Neuronal stem cell (in vitro differentiated cells): ENCODE measurements at regions not wholly inside any gene's neighbourhood (a gene's known extent, or its start where the extent isn't known, plus 50 kb on each side); places are given as distances from the start of the nearest gene placed in this dataset.
A peak's percentile ranks its signal among the peaks of the same experiment; 100 is the strongest.

Source experiments
- DNase-seq: peaks from one replicate; pipeline ENCODE4 v3.0.0-alpha.2; 2013; ENCODE audit warnings: low spot score
- H2AFZ ChIP-seq: one replicate; pipeline ENCODE4 v1.6.1; 2013; ENCODE audit warnings: mild to moderate bottlenecking, low read length, inconsistent platforms
- H2AK5ac ChIP-seq: 2 replicates; pipeline ENCODE4 v1.6.1; 2013; ENCODE audit warnings: low read depth, mild to moderate bottlenecking, inconsistent platforms, low read length, moderate library complexity, mixed read lengths
- H2BK120ac ChIP-seq: 2 replicates; pipeline ENCODE4 v1.6.1; 2013; ENCODE audit warnings: low read depth, mild to moderate bottlenecking, inconsistent platforms, low read length, moderate library complexity, mixed read lengths
- H2BK12ac ChIP-seq: one replicate; pipeline ENCODE4 v1.6.1; 2013; ENCODE audit warnings: low read length, inconsistent platforms
- H2BK15ac ChIP-seq: 2 replicates; pipeline ENCODE4 v1.6.1; 2013; ENCODE audit warnings: mild to moderate bottlenecking, low read length, inconsistent platforms, mixed read lengths
- H2BK5ac ChIP-seq: one replicate; pipeline ENCODE4 v1.6.1; 2013; ENCODE audit warnings: inconsistent platforms, mild to moderate bottlenecking, low read length, moderate library complexity
- H3K14ac ChIP-seq: one replicate; pipeline ENCODE4 v1.6.1; 2013; ENCODE audit warnings: low read length, inconsistent platforms
- H3K18ac ChIP-seq: 2 replicates; pipeline ENCODE4 v1.6.1; 2013; ENCODE audit warnings: low read length, inconsistent platforms
- H3K23ac ChIP-seq: 2 replicates; pipeline ENCODE4 v1.6.1; 2013; ENCODE audit warnings: low read depth, mild to moderate bottlenecking, mixed read lengths, low read length, inconsistent platforms; ENCODE audit not compliant: poor library complexity
- H3K27ac ChIP-seq: replicated peaks from 3 replicates; pipeline ENCODE4 v1.5.1; 2013; ENCODE audit warnings: low read length, inconsistent platforms
- H3K27me3 ChIP-seq, 3 experiments: 2 replicates each; pipeline ENCODE4 v1.6.1; 2013; ENCODE audit warnings: low read length in 3 of 3, mild to moderate bottlenecking in 2 of 3, inconsistent platforms in 1 of 3, low read depth in 1 of 3, mixed read lengths in 1 of 3, moderate library complexity in 1 of 3; ENCODE audit not compliant: control insufficient read depth in 3 of 3, insufficient read depth in 3 of 3
- H3K36me3 ChIP-seq, 2 donors: replicated peaks in 1 of 2; 2 replicates each; pipeline ENCODE4 v1.6.1; 2013; ENCODE audit warnings: low read length in 2 of 2; ENCODE audit not compliant: control insufficient read depth in 2 of 2, insufficient read depth in 2 of 2
- H3K4ac ChIP-seq: 2 replicates; pipeline ENCODE4 v1.6.1; 2013; ENCODE audit warnings: inconsistent platforms, mild to moderate bottlenecking, low read length, moderate library complexity
- H3K4me1 ChIP-seq, 2 donors: 1 replicate in 1 of 2; 2 replicates in 1 of 2; pipeline ENCODE4 v1.6.1; 2013; ENCODE audit warnings: low read length in 2 of 2, low read depth in 1 of 2; ENCODE audit not compliant: control insufficient read depth in 2 of 2, insufficient read depth in 1 of 2
- H3K4me2 ChIP-seq: one replicate; pipeline ENCODE4 v1.6.1; 2013; ENCODE audit warnings: mild to moderate bottlenecking, low read length, inconsistent platforms; ENCODE audit not compliant: insufficient read depth, poor library complexity, severe bottlenecking
- H3K4me3 ChIP-seq, 2 donors: 2 replicates each; pipeline ENCODE4 v1.5.1; 2013; ENCODE audit warnings: low read length in 2 of 2, mild to moderate bottlenecking in 2 of 2, inconsistent platforms in 1 of 2, moderate library complexity in 1 of 2
- H3K79me1 ChIP-seq: one replicate; pipeline ENCODE4 v1.6.1; 2013; ENCODE audit warnings: low read depth, mild to moderate bottlenecking, inconsistent platforms, low read length, moderate library complexity
- H3K9ac ChIP-seq: one replicate; pipeline ENCODE4 v1.6.1; 2013; ENCODE audit warnings: mild to moderate bottlenecking, low read depth, low read length, inconsistent platforms; ENCODE audit not compliant: poor library complexity
- H3K9me3 ChIP-seq, 2 donors: replicated peaks in 1 of 2; 2 replicates each; pipeline versions ENCODE3 to v1.6.1; 2013; ENCODE audit warnings: low read length in 2 of 2, mild to moderate bottlenecking in 2 of 2, inconsistent platforms in 1 of 2, low read depth in 1 of 2, mixed read lengths in 1 of 2, moderate library complexity in 1 of 2; ENCODE audit not compliant: control insufficient read depth in 2 of 2, insufficient read depth in 1 of 2
- H4K8ac ChIP-seq: one replicate; pipeline ENCODE4 v1.6.1; 2013; ENCODE audit warnings: low read depth, mild to moderate bottlenecking, inconsistent platforms, low read length, moderate library complexity
- H4K91ac ChIP-seq: one replicate; pipeline ENCODE4 v1.6.1; 2013; ENCODE audit warnings: low read length, low read depth, mild to moderate bottlenecking, inconsistent platforms; ENCODE audit not compliant: poor library complexity
- WGBS, 2 donors: extraction: QIAGEN DNeasy Blood & Tissue Kit; methylation state at CpG; one replicate each; pipeline ENCODE4 v1.1.7; 2013; ENCODE audit warnings: missing lambda C conversion rate in 2 of 2, mixed read lengths in 1 of 2; ENCODE audit not compliant: insufficient read length in 2 of 2, insufficient replicate concordance in 1 of 2; ENCODE audit errors: extremely low coverage in 2 of 2; 5-methylcytosine and 5-hydroxymethylcytosine counted together

- no CpG with 5 or more reads among the region's 3 CpGs for WGBS, 2 donors
- no peak for DNase-seq
- H3K79me1 ChIP-seq: no peaks in the 10 kb centered on the region
Measured at GRCh38 chr5:57420801-57421200, 61.8 kb downstream of the ACTBL2 start.

GRCh38 chr5:57417971-57418370 lies 64.6 kb downstream of the ACTBL2 start:
- no CpG with 5 or more reads among the region's 2 CpGs for WGBS, 2 donors

More at GRCh38 chr5:57420801-57421200, 61.8 kb downstream of the ACTBL2 start:
- no peak overlapping the region for H3K18ac ChIP-seq
- no peak overlapping the region for H2BK12ac ChIP-seq
- H3K9ac ChIP-seq: no peak overlapping the region
- H3K36me3 ChIP-seq: no peaks in the 10 kb centered on the region
- H4K8ac ChIP-seq: no peak overlapping the region
- no peaks in the 10 kb centered on the region for H3K4me1 ChIP-seq
- H3K27ac ChIP-seq: no peak overlapping the region
- no peak overlapping the region for H2AK5ac ChIP-seq
- peaks cover 0 to 3% (median 0%) of the 10 kb centered on the region in 3 experiments for H3K27me3 ChIP-seq
- H3K4ac ChIP-seq: no peak overlapping the region
- H2BK120ac ChIP-seq: no peak overlapping the region
- H4K91ac ChIP-seq: no peak overlapping the region
- no peak overlapping the region for H2BK15ac ChIP-seq
- H2BK5ac ChIP-seq: no peak overlapping the region
- no peak overlapping the region for H3K4me3 ChIP-seq
- H2AFZ ChIP-seq: no peak overlapping the region
- no peaks in the 10 kb centered on the region for H3K9me3 ChIP-seq
- no peak overlapping the region for H3K4me2 ChIP-seq
- no peak overlapping the region for H3K23ac ChIP-seq
- no peak overlapping the region for H3K14ac ChIP-seq

GRCh38 chr5:57417320-57417719 lies 65.3 kb downstream of the ACTBL2 start:
- Histone ChIP-seq H3K4me2 (no peak overlapping the region), H2AK5ac (no peak overlapping the region), H3K23ac (peak overlapping the region; percentile 32), H2AFZ (no peak overlapping the region), H2BK12ac (no peak overlapping the region), H3K79me1 (no peaks in the 10 kb centered on the region), H3K18ac (peak overlapping the region; percentile 23), H3K27ac (no peak overlapping the region), H2BK15ac (no peak overlapping the region), H3K27me3 (no peaks in the 10 kb centered on the region), H3K4me3 (no peak overlapping the region), H3K4me1 (no peaks in the 10 kb centered on the region), H3K4ac (no peak overlapping the region), H4K8ac (no peak overlapping the region), H3K9me3 (no peaks in the 10 kb centered on the region), H2BK5ac (no peak overlapping the region), H4K91ac (no peak overlapping the region), H3K9ac (no peak overlapping the region), H3K14ac (no peak overlapping the region), H2BK120ac (no peak overlapping the region), H3K36me3 (no peaks in the 10 kb centered on the region)
- DNase-seq: no peak
- no CpG with 5 or more reads among the region's 6 CpGs for WGBS, 2 donors

More at GRCh38 chr5:57417971-57418370, 64.6 kb downstream of the ACTBL2 start:
- Histone ChIP-seq H3K18ac (no peak overlapping the region), H2BK120ac (no peak overlapping the region), H2BK15ac (no peak overlapping the region), H3K4ac (no peak overlapping the region), H2AFZ (no peak overlapping the region), H3K9me3 (no peaks in the 10 kb centered on the region), H3K79me1 (no peaks in the 10 kb centered on the region), H2BK5ac (no peak overlapping the region), H3K23ac (no peak overlapping the region), H3K27ac (no peak overlapping the region), H3K14ac (no peak overlapping the region), H3K27me3 (no peaks in the 10 kb centered on the region), H3K4me3 (no peak overlapping the region), H4K91ac (no peak overlapping the region), H2AK5ac (no peak overlapping the region), H3K9ac (no peak overlapping the region), H3K4me2 (no peak overlapping the region), H4K8ac (no peak overlapping the region), H3K36me3 (no peaks in the 10 kb centered on the region), H3K4me1 (no peaks in the 10 kb centered on the region), H2BK12ac (no peak overlapping the region)
- DNase-seq: no peak

GRCh38 chr5:57416278-57416994 lies 66.2 kb downstream of the ACTBL2 start:
- Histone ChIP-seq H3K36me3 (no peaks in the 10 kb centered on the region), H3K79me1 (no peaks in the 10 kb centered on the region), H3K14ac (no peak overlapping the region), H2AK5ac (no peak overlapping the region), H3K18ac (no peak overlapping the region), H3K4ac (no peak overlapping the region), H2AFZ (no peak overlapping the region), H3K4me2 (no peak overlapping the region), H4K8ac (no peak overlapping the region), H4K91ac (no peak overlapping the region), H2BK120ac (no peak overlapping the region), H3K9me3 (no peaks in the 10 kb centered on the region), H2BK15ac (no peak overlapping the region), H3K4me1 (no peaks in the 10 kb centered on the region), H3K27me3 (no peaks in the 10 kb centered on the region), H3K27ac (no peak overlapping the region), H3K9ac (no peak overlapping the region), H3K4me3 (no peak overlapping the region), H3K23ac (no peak overlapping the region), H2BK5ac (no peak overlapping the region), H2BK12ac (no peak overlapping the region)
- WGBS, 2 donors: no CpG with 5 or more reads among the region's 4 CpGs
- DNase-seq: no peak
